WTC11 (cell line): ENCODE measurements at regions not wholly inside any gene's neighbourhood (a gene's known extent, or its start where the extent isn't known, plus 50 kb on each side); places are given as distances from the start of the nearest gene placed in this dataset.

Experiments
- ATAC-seq: fragments of 200-7000 bp; cut with Tn5 transposase; 2 replicates; pipeline ENCODE4 v1.10.0; 2021; ENCODE audit warnings: mild to moderate bottlenecking, moderate library complexity
- CTCF ChIA-PET: fragments of 300-600 bp; sonication (Branson Sonifier 250); formaldehyde crosslinking; loops from one replicate; lab custom pipeline; 2021; ENCODE audit warnings: antibody characterized with exemption; lab: Charles Lee
- POLR2A ChIA-PET: fragments of 350-600 bp; sonication (Branson Sonifier 250); formaldehyde crosslinking; loops from one replicate; lab custom pipeline; 2021; ENCODE audit warnings: antibody characterized with exemption; lab: Charles Lee
- DNase-seq: peaks from one replicate; pipeline ENCODE4 v3.0.0; 2021; ENCODE audit warnings: low spot score
- H3K27ac Mint-ChIP-seq: 2 replicates; pipeline ENCODE4 v1.8.0; 2021; ENCODE audit warnings: mixed read lengths
- H3K27me3 Mint-ChIP-seq: 2 replicates; pipeline ENCODE4 v1.8.0; 2021; ENCODE audit warnings: low read depth, mild to moderate bottlenecking, moderate library complexity, mixed read lengths
- H3K36me3 Mint-ChIP-seq: 2 replicates; pipeline ENCODE4 v1.8.0; 2021; ENCODE audit warnings: mixed read lengths
- H3K4me1 Mint-ChIP-seq: 2 replicates; pipeline ENCODE4 v1.8.0; 2022; ENCODE audit warnings: mixed read lengths
- H3K4me3 Mint-ChIP-seq: 2 replicates; pipeline ENCODE4 v1.8.0; 2021; ENCODE audit warnings: mild to moderate bottlenecking, moderate library complexity, mixed read lengths
- H3K9me3 Mint-ChIP-seq: 2 replicates; pipeline ENCODE4 v1.8.0; 2021; ENCODE audit warnings: mixed read lengths
- CREM ChIP-seq: sonication (generic); formaldehyde crosslinking; IDR thresholded peaks from 2 replicates; pipeline ENCODE4 v1.8.1; 2022; ENCODE audit warnings: mild to moderate bottlenecking, missing genetic modification reagents, moderate library complexity
- EMX1 ChIP-seq: fragments of 250-450 bp; sonication (Bioruptor Pico); IDR thresholded peaks from 2 replicates; pipeline ENCODE4 v1.8.0; 2021; ENCODE audit warnings: mild to moderate bottlenecking
- ESRRA ChIP-seq: sonication (generic); formaldehyde crosslinking; IDR thresholded peaks from 2 replicates; pipeline ENCODE4 v1.8.1; 2022; ENCODE audit warnings: mild to moderate bottlenecking, missing genetic modification reagents, borderline replicate concordance
- FOXJ3 ChIP-seq: sonication (generic); formaldehyde crosslinking; IDR thresholded peaks from 2 replicates; pipeline ENCODE4 v1.9.0; 2021; ENCODE audit warnings: missing genetic modification reagents, mild to moderate bottlenecking, borderline replicate concordance
- FOXK1 ChIP-seq: sonication (generic); formaldehyde crosslinking; IDR thresholded peaks from 2 replicates; pipeline ENCODE4 v1.8.0; 2022; ENCODE audit warnings: mild to moderate bottlenecking, moderate library complexity, missing genetic modification reagents
- GRHL2 ChIP-seq: fragments of 250-450 bp; sonication (Bioruptor Pico); IDR thresholded peaks from 2 replicates; pipeline ENCODE4 v1.8.0; 2022; ENCODE audit warnings: mild to moderate bottlenecking, moderate library complexity; ENCODE audit not compliant: insufficient replicate concordance, severe bottlenecking
- HMGA2 ChIP-seq: fragments of 250-450 bp; sonication (Bioruptor Pico); IDR thresholded peaks from 2 replicates; pipeline ENCODE4 v1.4.0; 2021; ENCODE audit warnings: mild to moderate bottlenecking, moderate library complexity
- JUN ChIP-seq: sonication (generic); formaldehyde crosslinking; IDR thresholded peaks from 2 replicates; pipeline ENCODE4 v1.8.0; 2023; ENCODE audit warnings: mild to moderate bottlenecking, missing genetic modification reagents
- NR1H2 ChIP-seq: sonication (generic); formaldehyde crosslinking; IDR thresholded peaks from 2 replicates; pipeline ENCODE4 v1.9.0; 2021; ENCODE audit warnings: mild to moderate bottlenecking, moderate library complexity, missing genetic modification reagents
- NR2C2 ChIP-seq: sonication (generic); formaldehyde crosslinking; IDR thresholded peaks from 2 replicates; pipeline ENCODE4 v1.8.0; 2022; ENCODE audit warnings: mild to moderate bottlenecking, missing genetic modification reagents
- SMAD4 ChIP-seq: sonication (generic); formaldehyde crosslinking; IDR thresholded peaks from 2 replicates; pipeline ENCODE4 v1.8.0; 2022; ENCODE audit warnings: mild to moderate bottlenecking, missing genetic modification reagents
- SOX15 ChIP-seq: fragments of 250-450 bp; sonication (Bioruptor Pico); IDR thresholded peaks from 2 replicates; pipeline ENCODE4 v1.9.0; 2021; ENCODE audit warnings: mild to moderate bottlenecking
- TEAD1 ChIP-seq: sonication (generic); formaldehyde crosslinking; IDR thresholded peaks from 2 replicates; pipeline ENCODE4 v1.8.0; 2022; ENCODE audit warnings: mild to moderate bottlenecking, missing genetic modification reagents
- ZNF263 ChIP-seq: sonication (generic); formaldehyde crosslinking; IDR thresholded peaks from 2 replicates; pipeline ENCODE4 v1.8.1; 2022; ENCODE audit warnings: low read depth, mild to moderate bottlenecking, moderate library complexity, missing genetic modification reagents
- ZNF416 ChIP-seq: fragments of 250-450 bp; sonication (Bioruptor Pico); IDR thresholded peaks from 2 replicates; pipeline ENCODE4 v1.9.0; 2021; ENCODE audit warnings: mild to moderate bottlenecking, inconsistent platforms
- TF ChIP-seq, protein P1 (sequence below): sonication (generic); formaldehyde crosslinking; IDR thresholded peaks from 2 replicates; pipeline ENCODE4 v1.8.0; 2022; ENCODE audit warnings: mild to moderate bottlenecking, missing genetic modification reagents
- TF ChIP-seq, protein P2 (sequence below): sonication (generic); formaldehyde crosslinking; IDR thresholded peaks from 2 replicates; pipeline ENCODE4 v1.8.1; 2022; ENCODE audit warnings: low read depth, missing genetic modification reagents, borderline replicate concordance
- TF ChIP-seq, protein P3 (sequence below): fragments of 250-450 bp; sonication (Bioruptor Pico); IDR thresholded peaks from 2 replicates; pipeline ENCODE4 v1.9.0; 2021; ENCODE audit warnings: mild to moderate bottlenecking, borderline replicate concordance
- TF ChIP-seq, protein P4 (sequence below): sonication (generic); formaldehyde crosslinking; IDR thresholded peaks from 2 replicates; pipeline ENCODE4 v1.8.1; 2023; ENCODE audit warnings: mild to moderate bottlenecking, missing genetic modification reagents, moderate library complexity
- TF ChIP-seq, protein P5 (sequence below): sonication (generic); formaldehyde crosslinking; IDR thresholded peaks from 2 replicates; pipeline ENCODE4 v1.8.1; 2023; ENCODE audit warnings: mild to moderate bottlenecking, missing genetic modification reagents
- TF ChIP-seq, protein P6 (sequence below): fragments of 250-450 bp; sonication (Bioruptor Pico); IDR thresholded peaks from 2 replicates; pipeline ENCODE4 v1.9.0; 2021; ENCODE audit warnings: mild to moderate bottlenecking
- TF ChIP-seq, protein P7 (sequence below): sonication (generic); formaldehyde crosslinking; IDR thresholded peaks from 2 replicates; pipeline ENCODE4 v1.8.0; 2022; ENCODE audit warnings: missing genetic modification reagents

DNA sequence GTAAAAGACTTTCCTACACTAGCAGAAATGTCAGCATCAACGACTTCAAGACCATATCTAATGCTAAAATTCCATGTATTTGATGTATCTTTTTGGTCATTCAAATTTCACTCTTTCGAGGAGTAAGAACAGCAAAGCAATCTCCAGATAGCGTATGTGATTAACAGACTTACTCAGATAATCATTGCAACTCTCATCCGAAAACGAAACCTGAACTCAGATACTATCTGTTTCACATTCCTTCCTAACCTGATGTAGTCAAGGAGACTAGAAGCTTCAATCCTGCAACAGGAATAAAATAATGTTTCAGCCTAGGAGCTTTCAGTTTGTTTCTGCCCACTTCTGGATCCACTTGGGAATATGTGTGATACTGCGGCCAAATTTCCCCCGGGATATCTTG is 286.3 kb downstream of the NUAK1 start:
- ChIA-PET POLR2A (no interaction called here), CTCF (no interaction called here)
- Mint-ChIP-seq H3K4me3 (no peak overlapping the region), H3K9me3 (peaks cover 13% of the 10 kb centered on the region), H3K4me1 (no peaks in the 10 kb centered on the region), H3K36me3 (no peaks in the 10 kb centered on the region), H3K27ac (no peak overlapping the region), H3K27me3 (no peaks in the 10 kb centered on the region)
- no peak for ATAC-seq
- TF ChIP-seq ESRRA = no peak
- TF ChIP-seq, protein P1, sequence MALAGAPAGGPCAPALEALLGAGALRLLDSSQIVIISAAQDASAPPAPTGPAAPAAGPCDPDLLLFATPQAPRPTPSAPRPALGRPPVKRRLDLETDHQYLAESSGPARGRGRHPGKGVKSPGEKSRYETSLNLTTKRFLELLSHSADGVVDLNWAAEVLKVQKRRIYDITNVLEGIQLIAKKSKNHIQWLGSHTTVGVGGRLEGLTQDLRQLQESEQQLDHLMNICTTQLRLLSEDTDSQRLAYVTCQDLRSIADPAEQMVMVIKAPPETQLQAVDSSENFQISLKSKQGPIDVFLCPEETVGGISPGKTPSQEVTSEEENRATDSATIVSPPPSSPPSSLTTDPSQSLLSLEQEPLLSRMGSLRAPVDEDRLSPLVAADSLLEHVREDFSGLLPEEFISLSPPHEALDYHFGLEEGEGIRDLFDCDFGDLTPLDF (CRISPR knock-in tag) = no peak
- TF ChIP-seq EMX1 = no peak
- TF ChIP-seq, protein P2, sequence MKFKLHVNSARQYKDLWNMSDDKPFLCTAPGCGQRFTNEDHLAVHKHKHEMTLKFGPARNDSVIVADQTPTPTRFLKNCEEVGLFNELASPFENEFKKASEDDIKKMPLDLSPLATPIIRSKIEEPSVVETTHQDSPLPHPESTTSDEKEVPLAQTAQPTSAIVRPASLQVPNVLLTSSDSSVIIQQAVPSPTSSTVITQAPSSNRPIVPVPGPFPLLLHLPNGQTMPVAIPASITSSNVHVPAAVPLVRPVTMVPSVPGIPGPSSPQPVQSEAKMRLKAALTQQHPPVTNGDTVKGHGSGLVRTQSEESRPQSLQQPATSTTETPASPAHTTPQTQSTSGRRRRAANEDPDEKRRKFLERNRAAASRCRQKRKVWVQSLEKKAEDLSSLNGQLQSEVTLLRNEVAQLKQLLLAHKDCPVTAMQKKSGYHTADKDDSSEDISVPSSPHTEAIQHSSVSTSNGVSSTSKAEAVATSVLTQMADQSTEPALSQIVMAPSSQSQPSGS (CRISPR knock-in tag) = no peak
- TF ChIP-seq, protein P3, sequence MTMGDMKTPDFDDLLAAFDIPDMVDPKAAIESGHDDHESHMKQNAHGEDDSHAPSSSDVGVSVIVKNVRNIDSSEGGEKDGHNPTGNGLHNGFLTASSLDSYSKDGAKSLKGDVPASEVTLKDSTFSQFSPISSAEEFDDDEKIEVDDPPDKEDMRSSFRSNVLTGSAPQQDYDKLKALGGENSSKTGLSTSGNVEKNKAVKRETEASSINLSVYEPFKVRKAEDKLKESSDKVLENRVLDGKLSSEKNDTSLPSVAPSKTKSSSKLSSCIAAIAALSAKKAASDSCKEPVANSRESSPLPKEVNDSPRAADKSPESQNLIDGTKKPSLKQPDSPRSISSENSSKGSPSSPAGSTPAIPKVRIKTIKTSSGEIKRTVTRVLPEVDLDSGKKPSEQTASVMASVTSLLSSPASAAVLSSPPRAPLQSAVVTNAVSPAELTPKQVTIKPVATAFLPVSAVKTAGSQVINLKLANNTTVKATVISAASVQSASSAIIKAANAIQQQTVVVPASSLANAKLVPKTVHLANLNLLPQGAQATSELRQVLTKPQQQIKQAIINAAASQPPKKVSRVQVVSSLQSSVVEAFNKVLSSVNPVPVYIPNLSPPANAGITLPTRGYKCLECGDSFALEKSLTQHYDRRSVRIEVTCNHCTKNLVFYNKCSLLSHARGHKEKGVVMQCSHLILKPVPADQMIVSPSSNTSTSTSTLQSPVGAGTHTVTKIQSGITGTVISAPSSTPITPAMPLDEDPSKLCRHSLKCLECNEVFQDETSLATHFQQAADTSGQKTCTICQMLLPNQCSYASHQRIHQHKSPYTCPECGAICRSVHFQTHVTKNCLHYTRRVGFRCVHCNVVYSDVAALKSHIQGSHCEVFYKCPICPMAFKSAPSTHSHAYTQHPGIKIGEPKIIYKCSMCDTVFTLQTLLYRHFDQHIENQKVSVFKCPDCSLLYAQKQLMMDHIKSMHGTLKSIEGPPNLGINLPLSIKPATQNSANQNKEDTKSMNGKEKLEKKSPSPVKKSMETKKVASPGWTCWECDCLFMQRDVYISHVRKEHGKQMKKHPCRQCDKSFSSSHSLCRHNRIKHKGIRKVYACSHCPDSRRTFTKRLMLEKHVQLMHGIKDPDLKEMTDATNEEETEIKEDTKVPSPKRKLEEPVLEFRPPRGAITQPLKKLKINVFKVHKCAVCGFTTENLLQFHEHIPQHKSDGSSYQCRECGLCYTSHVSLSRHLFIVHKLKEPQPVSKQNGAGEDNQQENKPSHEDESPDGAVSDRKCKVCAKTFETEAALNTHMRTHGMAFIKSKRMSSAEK (CRISPR knock-in tag) = no peak
- no peak for TF ChIP-seq NR2C2 (CRISPR knock-in tag)
- TF ChIP-seq, protein P4, sequence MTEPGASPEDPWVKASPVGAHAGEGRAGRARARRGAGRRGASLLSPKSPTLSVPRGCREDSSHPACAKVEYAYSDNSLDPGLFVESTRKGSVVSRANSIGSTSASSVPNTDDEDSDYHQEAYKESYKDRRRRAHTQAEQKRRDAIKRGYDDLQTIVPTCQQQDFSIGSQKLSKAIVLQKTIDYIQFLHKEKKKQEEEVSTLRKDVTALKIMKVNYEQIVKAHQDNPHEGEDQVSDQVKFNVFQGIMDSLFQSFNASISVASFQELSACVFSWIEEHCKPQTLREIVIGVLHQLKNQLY (CRISPR knock-in tag) = no peak
- no peak for TF ChIP-seq GRHL2 (CRISPR knock-in tag)
- no peak for TF ChIP-seq TEAD1 (CRISPR knock-in tag)
- TF ChIP-seq, protein P5, sequence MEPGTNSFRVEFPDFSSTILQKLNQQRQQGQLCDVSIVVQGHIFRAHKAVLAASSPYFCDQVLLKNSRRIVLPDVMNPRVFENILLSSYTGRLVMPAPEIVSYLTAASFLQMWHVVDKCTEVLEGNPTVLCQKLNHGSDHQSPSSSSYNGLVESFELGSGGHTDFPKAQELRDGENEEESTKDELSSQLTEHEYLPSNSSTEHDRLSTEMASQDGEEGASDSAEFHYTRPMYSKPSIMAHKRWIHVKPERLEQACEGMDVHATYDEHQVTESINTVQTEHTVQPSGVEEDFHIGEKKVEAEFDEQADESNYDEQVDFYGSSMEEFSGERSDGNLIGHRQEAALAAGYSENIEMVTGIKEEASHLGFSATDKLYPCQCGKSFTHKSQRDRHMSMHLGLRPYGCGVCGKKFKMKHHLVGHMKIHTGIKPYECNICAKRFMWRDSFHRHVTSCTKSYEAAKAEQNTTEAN (CRISPR knock-in tag) = no peak
- TF ChIP-seq SMAD4 = no peak
- no peak for TF ChIP-seq FOXJ3
- no peak for TF ChIP-seq HMGA2 (CRISPR knock-in tag)
- TF ChIP-seq SOX15 (CRISPR knock-in tag) = no peak
- TF ChIP-seq JUN = no peak
- no peak for TF ChIP-seq ZNF416 (CRISPR knock-in tag)
- TF ChIP-seq CREM = no peak
- DNase-seq = no peak

DNA sequence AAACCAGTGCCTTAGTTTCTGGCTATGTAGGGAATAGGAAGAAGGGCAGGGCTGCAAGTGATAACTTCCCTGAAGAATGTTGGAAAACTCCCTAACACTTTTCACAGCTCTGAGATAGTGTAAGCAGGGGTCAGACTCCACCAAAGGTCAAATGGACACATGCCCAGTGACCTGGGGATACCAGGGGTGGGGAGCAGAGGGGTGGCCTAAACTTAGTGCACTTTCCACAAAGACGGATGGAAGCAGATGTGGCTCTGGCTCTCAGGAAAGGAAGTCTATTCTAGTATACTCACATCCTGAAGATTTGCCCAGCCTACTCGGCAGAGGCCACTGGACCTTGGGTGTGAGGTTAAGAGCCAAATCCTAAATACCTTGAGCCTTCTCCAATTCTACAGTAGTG is 285.8 kb downstream of the NUAK1 start:
- no peaks in the 10 kb centered on the region for H3K4me1 Mint-ChIP-seq
- ATAC-seq (no peak), DNase-seq (no peak)
- ChIA-PET POLR2A (no interaction called here), CTCF (no interaction called here)
- H3K36me3 Mint-ChIP-seq = no peaks in the 10 kb centered on the region
- H3K9me3 Mint-ChIP-seq = peaks cover 12% of the 10 kb centered on the region
- H3K27ac Mint-ChIP-seq = no peak overlapping the region
- H3K27me3 Mint-ChIP-seq = no peaks in the 10 kb centered on the region
- H3K4me3 Mint-ChIP-seq = no peak overlapping the region
- TF ChIP-seq NR1H2 (CRISPR knock-in tag) (no peak), ZNF263 (CRISPR knock-in tag) (no peak), FOXK1 (CRISPR knock-in tag) (no peak), EMX1 (no peak)
- TF ChIP-seq, protein P6, sequence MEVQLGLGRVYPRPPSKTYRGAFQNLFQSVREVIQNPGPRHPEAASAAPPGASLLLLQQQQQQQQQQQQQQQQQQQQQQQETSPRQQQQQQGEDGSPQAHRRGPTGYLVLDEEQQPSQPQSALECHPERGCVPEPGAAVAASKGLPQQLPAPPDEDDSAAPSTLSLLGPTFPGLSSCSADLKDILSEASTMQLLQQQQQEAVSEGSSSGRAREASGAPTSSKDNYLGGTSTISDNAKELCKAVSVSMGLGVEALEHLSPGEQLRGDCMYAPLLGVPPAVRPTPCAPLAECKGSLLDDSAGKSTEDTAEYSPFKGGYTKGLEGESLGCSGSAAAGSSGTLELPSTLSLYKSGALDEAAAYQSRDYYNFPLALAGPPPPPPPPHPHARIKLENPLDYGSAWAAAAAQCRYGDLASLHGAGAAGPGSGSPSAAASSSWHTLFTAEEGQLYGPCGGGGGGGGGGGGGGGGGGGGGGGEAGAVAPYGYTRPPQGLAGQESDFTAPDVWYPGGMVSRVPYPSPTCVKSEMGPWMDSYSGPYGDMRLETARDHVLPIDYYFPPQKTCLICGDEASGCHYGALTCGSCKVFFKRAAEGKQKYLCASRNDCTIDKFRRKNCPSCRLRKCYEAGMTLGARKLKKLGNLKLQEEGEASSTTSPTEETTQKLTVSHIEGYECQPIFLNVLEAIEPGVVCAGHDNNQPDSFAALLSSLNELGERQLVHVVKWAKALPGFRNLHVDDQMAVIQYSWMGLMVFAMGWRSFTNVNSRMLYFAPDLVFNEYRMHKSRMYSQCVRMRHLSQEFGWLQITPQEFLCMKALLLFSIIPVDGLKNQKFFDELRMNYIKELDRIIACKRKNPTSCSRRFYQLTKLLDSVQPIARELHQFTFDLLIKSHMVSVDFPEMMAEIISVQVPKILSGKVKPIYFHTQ = no peak
- TF ChIP-seq, protein P7, sequence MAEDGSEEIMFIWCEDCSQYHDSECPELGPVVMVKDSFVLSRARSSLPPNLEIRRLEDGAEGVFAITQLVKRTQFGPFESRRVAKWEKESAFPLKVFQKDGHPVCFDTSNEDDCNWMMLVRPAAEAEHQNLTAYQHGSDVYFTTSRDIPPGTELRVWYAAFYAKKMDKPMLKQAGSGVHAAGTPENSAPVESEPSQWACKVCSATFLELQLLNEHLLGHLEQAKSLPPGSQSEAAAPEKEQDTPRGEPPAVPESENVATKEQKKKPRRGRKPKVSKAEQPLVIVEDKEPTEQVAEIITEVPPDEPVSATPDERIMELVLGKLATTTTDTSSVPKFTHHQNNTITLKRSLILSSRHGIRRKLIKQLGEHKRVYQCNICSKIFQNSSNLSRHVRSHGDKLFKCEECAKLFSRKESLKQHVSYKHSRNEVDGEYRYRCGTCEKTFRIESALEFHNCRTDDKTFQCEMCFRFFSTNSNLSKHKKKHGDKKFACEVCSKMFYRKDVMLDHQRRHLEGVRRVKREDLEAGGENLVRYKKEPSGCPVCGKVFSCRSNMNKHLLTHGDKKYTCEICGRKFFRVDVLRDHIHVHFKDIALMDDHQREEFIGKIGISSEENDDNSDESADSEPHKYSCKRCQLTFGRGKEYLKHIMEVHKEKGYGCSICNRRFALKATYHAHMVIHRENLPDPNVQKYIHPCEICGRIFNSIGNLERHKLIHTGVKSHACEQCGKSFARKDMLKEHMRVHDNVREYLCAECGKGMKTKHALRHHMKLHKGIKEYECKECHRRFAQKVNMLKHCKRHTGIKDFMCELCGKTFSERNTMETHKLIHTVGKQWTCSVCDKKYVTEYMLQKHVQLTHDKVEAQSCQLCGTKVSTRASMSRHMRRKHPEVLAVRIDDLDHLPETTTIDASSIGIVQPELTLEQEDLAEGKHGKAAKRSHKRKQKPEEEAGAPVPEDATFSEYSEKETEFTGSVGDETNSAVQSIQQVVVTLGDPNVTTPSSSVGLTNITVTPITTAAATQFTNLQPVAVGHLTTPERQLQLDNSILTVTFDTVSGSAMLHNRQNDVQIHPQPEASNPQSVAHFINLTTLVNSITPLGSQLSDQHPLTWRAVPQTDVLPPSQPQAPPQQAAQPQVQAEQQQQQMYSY (CRISPR knock-in tag) = no peak
